Karpas-422 (cell line): ENCODE measurements at regions not wholly inside any gene's neighbourhood (a gene's known extent, or its start where the extent isn't known, plus 50 kb on each side); places are given as distances from the start of the nearest gene placed in this dataset.
"Not testable (repeated sequence)": the region's sequence is repeated elsewhere in the genome, so short reads cannot be mapped to it uniquely, and the experiment has no call there.

Source experiments
- DNase-seq: peaks from one replicate; pipeline ENCODE4 v3.0.0-alpha.2; 2015
- H2AFZ ChIP-seq: fragments of 200-600 bp; sonication (generic); 2 replicates; pipeline ENCODE4 v1.6.1; 2014; ENCODE audit warnings: antibody characterized with exemption, low read length, mixed read lengths
- H3K27ac ChIP-seq: fragments of 200-600 bp; sonication (generic); 2 replicates; pipeline ENCODE4 v1.5.1; 2014; ENCODE audit warnings: mild to moderate bottlenecking, low read length, moderate library complexity
- H3K27me3 ChIP-seq: fragments of 200-600 bp; sonication (generic); 2 replicates; pipeline ENCODE4 v1.6.1; 2014; ENCODE audit warnings: low read length, mixed read lengths
- H3K36me3 ChIP-seq: fragments of 200-600 bp; sonication (generic); 2 replicates; pipeline ENCODE4 v1.6.1; 2014; ENCODE audit warnings: low read length, mixed read lengths; ENCODE audit not compliant: insufficient read depth
- H3K4me1 ChIP-seq: fragments of 200-600 bp; sonication (generic); 2 replicates; pipeline ENCODE4 v1.6.1; 2014; ENCODE audit warnings: mild to moderate bottlenecking, low read length, mixed read lengths
- H3K4me2 ChIP-seq: fragments of 200-600 bp; sonication (generic); 2 replicates; pipeline ENCODE4 v1.6.1; 2014; ENCODE audit warnings: low read length, low read depth, mild to moderate bottlenecking; ENCODE audit not compliant: poor library complexity, severe bottlenecking
- H3K4me3 ChIP-seq: fragments of 200-600 bp; sonication (generic); 2 replicates; pipeline ENCODE4 v1.5.1; 2014; ENCODE audit warnings: mild to moderate bottlenecking, antibody characterized with exemption, low read length, mixed read lengths
- H3K79me2 ChIP-seq: fragments of 200-600 bp; sonication (generic); 2 replicates; pipeline ENCODE4 v1.6.1; 2014; ENCODE audit warnings: mild to moderate bottlenecking, low read length, mixed read lengths
- H3K9ac ChIP-seq: fragments of 200-600 bp; sonication (generic); 2 replicates; pipeline ENCODE4 v1.6.0; 2014; ENCODE audit warnings: low read length
- H3K9me2 ChIP-seq: fragments of 200-600 bp; sonication (generic), shearing (Covaris generic); replicated peaks from 2 replicates; pipeline ENCODE4 v1.6.0; 2014; ENCODE audit warnings: mild to moderate bottlenecking, low read length, moderate library complexity; ENCODE audit not compliant: insufficient read depth
- H3K9me3 ChIP-seq: fragments of 300-700, 200-600 bp; sonication (generic); 2 replicates; pipeline ENCODE4 v1.6.1; 2014; ENCODE audit warnings: low read length, mixed read lengths
- H4K20me1 ChIP-seq: fragments of 200-600 bp; sonication (generic); 2 replicates; pipeline ENCODE4 v1.6.1; 2014; ENCODE audit warnings: mild to moderate bottlenecking, antibody characterized with exemption, low read length, low read depth; ENCODE audit not compliant: insufficient read depth

GRCh38 chr2:35125871-35126270 lies 1229.7 kb upstream of the CRIM1 start:
- Histone ChIP-seq H4K20me1 (no peaks in the 10 kb centered on the region), H3K9ac (no peak overlapping the region), H3K36me3 (no peaks in the 10 kb centered on the region), H3K9me2 (no peaks in the 10 kb centered on the region), H3K4me3 (no peak overlapping the region), H3K27ac (no peak overlapping the region), H3K27me3 (no peaks in the 10 kb centered on the region), H3K4me2 (no peak overlapping the region), H3K79me2 (no peaks in the 10 kb centered on the region), H2AFZ (no peak overlapping the region), H3K4me1 (no peaks in the 10 kb centered on the region), H3K9me3 (peaks cover 11% of the 10 kb centered on the region)
- DNase-seq, result no peak

- Histone ChIP-seq H3K4me3 (no peak overlapping the region), H3K79me2 (no peaks in the 10 kb centered on the region), H4K20me1 (no peaks in the 10 kb centered on the region), H3K4me1 (no peaks in the 10 kb centered on the region), H3K9ac (no peak overlapping the region), H3K27ac (no peak overlapping the region), H3K27me3 (no peaks in the 10 kb centered on the region), H3K9me3 (peaks cover 11% of the 10 kb centered on the region), H2AFZ (no peak overlapping the region), H3K36me3 (no peaks in the 10 kb centered on the region), H3K4me2 (no peak overlapping the region), H3K9me2 (no peaks in the 10 kb centered on the region)
- DNase-seq, result no peak
These were observed 1230.3 kb upstream of the CRIM1 start for GRCh38 chr2:35125278-35125677.

- Histone ChIP-seq H3K9me2 (no peaks in the 10 kb centered on the region), H3K9ac (no peak overlapping the region), H3K4me2 (no peak overlapping the region), H4K20me1 (no peaks in the 10 kb centered on the region), H3K79me2 (no peaks in the 10 kb centered on the region), H3K4me1 (no peaks in the 10 kb centered on the region), H3K27ac (no peak overlapping the region), H3K9me3 (peaks cover 12% of the 10 kb centered on the region), H3K27me3 (no peaks in the 10 kb centered on the region), H3K4me3 (no peak overlapping the region), H2AFZ (no peak overlapping the region), H3K36me3 (no peaks in the 10 kb centered on the region)
- no peak for DNase-seq
These were observed 1239.4 kb upstream of the CRIM1 start for GRCh38 chr2:35116151-35116550.

GRCh38 chr2:35114765-35115164 lies 1240.8 kb upstream of the CRIM1 start:
- DNase-seq, result no peak
- H3K27me3 ChIP-seq, result no peaks in the 10 kb centered on the region
- no peak overlapping the region for H3K9ac ChIP-seq
- H3K4me3 ChIP-seq, result no peak overlapping the region
- no peaks in the 10 kb centered on the region for H3K36me3 ChIP-seq
- no peaks in the 10 kb centered on the region for H3K4me1 ChIP-seq
- no peaks in the 10 kb centered on the region for H3K79me2 ChIP-seq
- H4K20me1 ChIP-seq, result no peaks in the 10 kb centered on the region
- H3K9me2 ChIP-seq, result no peaks in the 10 kb centered on the region
- H3K9me3 ChIP-seq, result peaks cover 12% of the 10 kb centered on the region
- H3K27ac ChIP-seq, result no peak overlapping the region
- no peak overlapping the region for H3K4me2 ChIP-seq
- H2AFZ ChIP-seq, result no peak overlapping the region

- not testable (repeated sequence) for DNase-seq, H3K4me3 ChIP-seq, H3K4me2 ChIP-seq, H3K27me3 ChIP-seq, H3K9me2 ChIP-seq, H4K20me1 ChIP-seq, H3K27ac ChIP-seq, H3K9ac ChIP-seq, H2AFZ ChIP-seq, H3K4me1 ChIP-seq, H3K36me3 ChIP-seq, H3K79me2 ChIP-seq
- peaks cover 12% of the 10 kb centered on the region; the same call in 1 of the 2 replicates for H3K9me3 ChIP-seq
These were observed 1243.2 kb upstream of the CRIM1 start for GRCh38 chr2:35112367-35112766.

GRCh38 chr2:35104309-35104708 lies 1251.3 kb upstream of the CRIM1 start:
- no peaks in the 10 kb centered on the region for H3K9me3 ChIP-seq
- no peak for DNase-seq
- H3K4me1 ChIP-seq, result no peaks in the 10 kb centered on the region
- H3K4me2 ChIP-seq, result no peak overlapping the region
- no peak overlapping the region for H3K9ac ChIP-seq
- H3K27ac ChIP-seq, result no peak overlapping the region
- no peak overlapping the region for H2AFZ ChIP-seq
- H3K27me3 ChIP-seq, result no peaks in the 10 kb centered on the region
- no peak overlapping the region for H3K4me3 ChIP-seq
- no peaks in the 10 kb centered on the region for H4K20me1 ChIP-seq
- H3K79me2 ChIP-seq, result no peaks in the 10 kb centered on the region
- no peaks in the 10 kb centered on the region for H3K9me2 ChIP-seq
- H3K36me3 ChIP-seq, result no peaks in the 10 kb centered on the region

GRCh38 chr2:35099342-35099741 lies 1256.2 kb upstream of the CRIM1 start:
- Histone ChIP-seq H2AFZ (no peak overlapping the region), H3K4me2 (no peak overlapping the region)

GRCh38 chr2:35082072-35082471 lies 1273.5 kb upstream of the CRIM1 start:
- Histone ChIP-seq H3K9me2 (no peaks in the 10 kb centered on the region), H3K27ac (no peak overlapping the region), H3K9me3 (peaks cover 11% of the 10 kb centered on the region; the same call in 1 of the 2 replicates), H2AFZ (no peak overlapping the region), H3K36me3 (no peaks in the 10 kb centered on the region), H3K79me2 (no peaks in the 10 kb centered on the region), H3K9ac (no peak overlapping the region), H3K27me3 (no peaks in the 10 kb centered on the region), H3K4me2 (no peak overlapping the region), H3K4me1 (no peaks in the 10 kb centered on the region), H3K4me3 (no peak overlapping the region), H4K20me1 (no peaks in the 10 kb centered on the region)
- no peak for DNase-seq

More at GRCh38 chr2:35099342-35099741, 1256.2 kb upstream of the CRIM1 start:
- Histone ChIP-seq H3K9me2 (no peaks in the 10 kb centered on the region), H3K9me3 (peaks cover 5% of the 10 kb centered on the region; the same call in 1 of the 2 replicates), H3K4me3 (no peak overlapping the region), H3K9ac (no peak overlapping the region), H3K27me3 (no peaks in the 10 kb centered on the region), H3K79me2 (no peaks in the 10 kb centered on the region), H3K36me3 (no peaks in the 10 kb centered on the region), H4K20me1 (no peaks in the 10 kb centered on the region), H3K27ac (no peak overlapping the region), H3K4me1 (no peaks in the 10 kb centered on the region)
- no peak for DNase-seq

- no peaks in the 10 kb centered on the region for H3K36me3 ChIP-seq
- no peaks in the 10 kb centered on the region for H3K27me3 ChIP-seq
- no peak overlapping the region for H3K27ac ChIP-seq
- no peak overlapping the region for H3K4me2 ChIP-seq
- no peak overlapping the region for H3K4me3 ChIP-seq
- no peaks in the 10 kb centered on the region for H3K79me2 ChIP-seq
- H2AFZ ChIP-seq, result no peak overlapping the region
- H3K9me2 ChIP-seq, result no peaks in the 10 kb centered on the region
- no peaks in the 10 kb centered on the region for H3K4me1 ChIP-seq
- peaks cover 14% of the 10 kb centered on the region; the same call in 1 of the 2 replicates for H3K9me3 ChIP-seq
- H3K9ac ChIP-seq, result no peak overlapping the region
- no peak for DNase-seq
- H4K20me1 ChIP-seq, result no peaks in the 10 kb centered on the region
These were observed 1274.0 kb upstream of the CRIM1 start for GRCh38 chr2:35081622-35082015.
